ENCODE measurements at regions not wholly inside any gene's neighbourhood (a gene's known extent, or its start where the extent isn't known, plus 50 kb on each side); places are given as distances from the start of the nearest gene placed in this dataset.

- TF ChIP-seq CTCF (IDR thresholded peaks at IDR 0.05) = no peak
- TF ChIP-seq EP300 (IDR thresholded peaks at IDR 0.05) = no peak
- no peak for TF ChIP-seq POLR2A (IDR thresholded peaks at IDR 0.05)
Observed at GRCh38 chr5:8473827-8474568, 605.0 kb downstream of the MTRR start.
